PC-9 (cell line): ENCODE measurements at regions not wholly inside any gene's neighbourhood (a gene's known extent, or its start where the extent isn't known, plus 50 kb on each side); places are given as distances from the start of the nearest gene placed in this dataset.

Source experiments
- BruUV-seq: library from RNA; stranded (reverse); fragments of 400-500 nt; replicated peaks from 2 replicates; lab custom pipeline; 2021; lab: Mats Ljungman, UMichigan
- CTCF ChIA-PET: fragments of 300-600 bp; sonication (Branson Sonifier 250); formaldehyde crosslinking; loops from one replicate; lab custom pipeline; 2022; ENCODE audit warnings: antibody characterized with exemption; lab: Charles Lee
- POLR2A ChIA-PET: fragments of 300-600 bp; sonication (Branson Sonifier 250); formaldehyde crosslinking; loops from one replicate; lab custom pipeline; 2022; ENCODE audit warnings: antibody characterized with exemption; ENCODE audit not compliant: unreplicated experiment; lab: Charles Lee
- DNase-seq, 2 experiments: peaks; one replicate each; pipeline versions ENCODE4 v3.0.0 to v3.0.0-alpha.2; 2015 to 2022; ENCODE audit warnings: mixed read lengths in 1 of 2
- H2AFZ ChIP-seq: fragments of 200-600 bp; sonication (generic); 2 replicates; pipeline ENCODE4 v1.8.1; 2017; ENCODE audit warnings: antibody characterized with exemption
- H3F3A ChIP-seq: fragments of 200-600 bp; sonication (generic); 2 replicates; pipeline ENCODE4 v1.8.1; 2017; ENCODE audit warnings: antibody characterized with exemption, mild to moderate bottlenecking, low read depth; ENCODE audit not compliant: insufficient read depth
- H3K27ac ChIP-seq: fragments of 200-600 bp; sonication (generic); 2 replicates; pipeline ENCODE4 v1.6.1; 2016; ENCODE audit warnings: mixed run types
- H3K27me3 ChIP-seq: fragments of 200-600 bp; sonication (generic); 2 replicates; pipeline ENCODE4 v1.6.1; 2016; ENCODE audit warnings: low read depth, mixed run types; ENCODE audit not compliant: insufficient read depth
- H3K36me3 ChIP-seq: fragments of 200-600 bp; sonication (generic); 2 replicates; pipeline ENCODE4 v1.6.1; 2016; ENCODE audit warnings: low read depth, mixed run types
- H3K4me1 ChIP-seq: fragments of 200-600 bp; sonication (generic); replicated peaks from 2 replicates; pipeline ENCODE4 v1.6.1; 2016; ENCODE audit warnings: mixed run types; ENCODE audit not compliant: insufficient read depth
- H3K4me2 ChIP-seq: fragments of 200-600 bp; sonication (generic); 2 replicates; pipeline ENCODE4 v1.6.1; 2017; ENCODE audit warnings: mixed run types
- H3K4me3 ChIP-seq: fragments of 200-600 bp; sonication (generic); 2 replicates; pipeline ENCODE4 v1.6.1; 2016; ENCODE audit warnings: mixed run types
- H3K79me2 ChIP-seq: fragments of 200-600 bp; sonication (generic); 2 replicates; pipeline ENCODE4 v1.6.1; 2017; ENCODE audit warnings: low read depth, mixed run types
- H3K9me2 ChIP-seq: fragments of 200-600 bp; sonication (generic); 2 replicates; pipeline ENCODE4 v1.8.1; 2017; ENCODE audit warnings: mild to moderate bottlenecking; ENCODE audit not compliant: insufficient read depth
- H3K9me3 ChIP-seq: fragments of 200-600 bp; sonication (generic); 2 replicates; pipeline ENCODE4 v1.8.1; 2016; ENCODE audit warnings: low read depth; ENCODE audit not compliant: insufficient read depth
- H4K20me1 ChIP-seq: fragments of 200-600 bp; sonication (generic); 2 replicates; pipeline ENCODE4 v1.8.1; 2017; ENCODE audit not compliant: insufficient read depth
- CTCF ChIP-seq: fragments of 200-600 bp; sonication (generic); conservative IDR thresholded peaks from 2 replicates; pipeline ENCODE4 v1.6.1; 2017; ENCODE audit warnings: mixed run types, antibody characterized with exemption, mild to moderate bottlenecking, moderate library complexity
- EZH2 ChIP-seq: fragments of 200-600 bp; sonication (generic); IDR thresholded peaks from 2 replicates; pipeline ENCODE4 v1.8.0; 2017; ENCODE audit warnings: antibody characterized with exemption, low read depth
- intact Hi-C: fragments of 100-400 bp; cut with micrococcal nuclease; formaldehyde crosslinking; loops from one replicate; pipeline ENCODE4 v1.10.0; 2022; ENCODE audit not compliant: unreplicated experiment

DNA sequence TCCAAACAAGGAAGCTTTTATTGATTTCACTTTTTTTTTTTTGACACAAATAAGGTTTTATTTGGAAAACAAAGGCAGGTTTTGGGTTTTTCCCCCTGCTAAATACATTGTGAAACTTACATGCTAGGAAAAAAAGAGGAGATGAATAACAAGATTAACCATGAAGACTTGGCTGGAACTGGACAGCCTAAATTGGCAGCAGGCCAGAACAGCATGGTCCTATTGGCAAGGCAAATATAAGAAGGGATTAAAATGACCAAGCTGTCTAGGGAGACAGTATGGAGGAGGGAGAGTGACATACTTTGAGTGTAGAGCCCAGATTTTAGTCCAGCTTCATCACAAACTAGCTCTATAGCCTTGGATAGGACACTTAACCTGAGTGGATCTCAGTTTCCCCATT is 63.9 kb upstream of the BBX start:
- no peaks in the 10 kb centered on the region for H3K9me3 ChIP-seq
- intact Hi-C loops = no loop called here
- DNase-seq = peak in 1 of 2 experiments; percentile 10

GRCh38 chr3:107461721-107462120 is 61.0 kb upstream of the BBX start:
- no peaks in the 10 kb centered on the region for H4K20me1 ChIP-seq
- H3K4me3 ChIP-seq = no peak overlapping the region
- ChIA-PET CTCF (interaction anchor here (0.6 kb wide), 1 partner anchor 1106 kb away, joined by 3 read pairs; no protein-coding TSS in a partner anchor), POLR2A (no interaction called here)
- H3K36me3 ChIP-seq = no peaks in the 10 kb centered on the region
- no peak for TF ChIP-seq EZH2
- no peak for TF ChIP-seq CTCF
- no peak overlapping the region for H2AFZ ChIP-seq
- intact Hi-C loops = no loop called here
- no peaks in the 10 kb centered on the region for H3F3A ChIP-seq
- DNase-seq = no peak
- BruUV-seq = no TSS peak
- H3K27ac ChIP-seq = no peak overlapping the region
- H3K4me2 ChIP-seq = no peak overlapping the region
- no peaks in the 10 kb centered on the region for H3K9me3 ChIP-seq
- H3K9me2 ChIP-seq = no peaks in the 10 kb centered on the region
- H3K4me1 ChIP-seq = no peaks in the 10 kb centered on the region
- no peaks in the 10 kb centered on the region for H3K27me3 ChIP-seq
- no peaks in the 10 kb centered on the region for H3K79me2 ChIP-seq

More for the DNA sequence above, 63.9 kb upstream of the BBX start:
- Histone ChIP-seq H3K79me2 (no peaks in the 10 kb centered on the region), H3K27ac (no peak overlapping the region), H3K9me2 (no peaks in the 10 kb centered on the region), H3F3A (no peaks in the 10 kb centered on the region), H3K27me3 (no peaks in the 10 kb centered on the region), H3K4me3 (no peak overlapping the region), H2AFZ (no peak overlapping the region), H3K4me1 (no peaks in the 10 kb centered on the region), H3K36me3 (no peaks in the 10 kb centered on the region), H3K4me2 (no peak overlapping the region), H4K20me1 (no peaks in the 10 kb centered on the region)
- POLR2A ChIA-PET = no interaction called here
- no TSS peak for BruUV-seq
- TF ChIP-seq EZH2 = no peak
- no peak for TF ChIP-seq CTCF
- CTCF ChIA-PET = no interaction called here

- ChIA-PET CTCF (no interaction called here), POLR2A (no interaction called here)
- no peaks in the 10 kb centered on the region for H3K79me2 ChIP-seq
- intact Hi-C loops = no loop called here
- TF ChIP-seq EZH2 = no peak
- no peak for TF ChIP-seq CTCF
- H2AFZ ChIP-seq = peak overlapping the region; percentile 6; the same call in 1 of the 2 replicates
- no peaks in the 10 kb centered on the region for H3K36me3 ChIP-seq
- H3K9me2 ChIP-seq = no peaks in the 10 kb centered on the region
- H3K27me3 ChIP-seq = no peaks in the 10 kb centered on the region
- DNase-seq = no peak
- H3F3A ChIP-seq = no peaks in the 10 kb centered on the region; the same call in 1 of the 2 replicates
- no peak overlapping the region for H3K4me2 ChIP-seq
- no peak overlapping the region for H3K4me3 ChIP-seq
- no TSS peak for BruUV-seq
- no peak overlapping the region for H3K27ac ChIP-seq
- 0 out of 2 replicates have a peak, but pooled peaks cover 7% of the 10 kb centered on the region for H3K4me1 ChIP-seq
- H4K20me1 ChIP-seq = no peaks in the 10 kb centered on the region
- no peaks in the 10 kb centered on the region for H3K9me3 ChIP-seq
Observed at GRCh38 chr3:107464037-107464436, 58.7 kb upstream of the BBX start.
